MG63 (cell line): ENCODE measurements at regions not wholly inside any gene's neighbourhood (a gene's known extent, or its start where the extent isn't known, plus 50 kb on each side); places are given as distances from the start of the nearest gene placed in this dataset.

Source experiments
- DNase-seq: peaks from one replicate; pipeline ENCODE4 v3.0.0-alpha.2; 2020
- H3K27me3 ChIP-seq: fragments of 250-450 bp; sonication (Bioruptor Pico); 2 replicates; pipeline ENCODE4 v1.5.1; 2020; ENCODE audit warnings: mild to moderate bottlenecking, moderate library complexity
- H3K36me3 ChIP-seq: fragments of 250-450 bp; sonication (Bioruptor Pico); 2 replicates; pipeline ENCODE4 v1.5.1; 2020; ENCODE audit warnings: mild to moderate bottlenecking, moderate library complexity
- H3K4me3 ChIP-seq: fragments of 250-450 bp; sonication (Bioruptor Pico); 2 replicates; pipeline ENCODE4 v1.5.1; 2020; ENCODE audit warnings: mild to moderate bottlenecking, moderate library complexity
- H3K9me3 ChIP-seq: fragments of 250-450 bp; sonication (Bioruptor Pico); 2 replicates; pipeline ENCODE4 v1.5.1; 2020; ENCODE audit warnings: mild to moderate bottlenecking, moderate library complexity

DNA sequence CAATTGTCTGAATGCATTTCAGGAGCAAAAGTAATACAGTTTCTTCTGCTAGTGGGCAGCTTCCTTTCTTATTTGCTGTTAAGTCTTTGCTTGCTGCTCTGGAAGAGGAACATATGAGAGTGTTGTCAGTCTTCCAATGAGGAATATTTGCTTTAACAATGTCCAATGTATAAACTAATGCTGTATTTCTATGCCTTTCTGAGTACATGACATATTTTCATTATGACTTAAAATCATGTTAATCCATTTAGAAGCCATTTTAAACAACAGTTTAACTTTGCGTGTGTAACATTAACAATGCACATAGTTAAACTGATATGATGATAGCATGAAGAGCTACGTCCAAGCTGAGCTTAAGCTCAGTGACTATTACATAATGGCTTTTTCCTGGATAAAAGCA lies 933.4 kb upstream of the GHITM start:
- H3K36me3 ChIP-seq, result no peaks in the 10 kb centered on the region
- no peaks in the 10 kb centered on the region for H3K9me3 ChIP-seq
- no peak overlapping the region for H3K4me3 ChIP-seq
- DNase-seq, result no peak
- no peaks in the 10 kb centered on the region for H3K27me3 ChIP-seq

DNA sequence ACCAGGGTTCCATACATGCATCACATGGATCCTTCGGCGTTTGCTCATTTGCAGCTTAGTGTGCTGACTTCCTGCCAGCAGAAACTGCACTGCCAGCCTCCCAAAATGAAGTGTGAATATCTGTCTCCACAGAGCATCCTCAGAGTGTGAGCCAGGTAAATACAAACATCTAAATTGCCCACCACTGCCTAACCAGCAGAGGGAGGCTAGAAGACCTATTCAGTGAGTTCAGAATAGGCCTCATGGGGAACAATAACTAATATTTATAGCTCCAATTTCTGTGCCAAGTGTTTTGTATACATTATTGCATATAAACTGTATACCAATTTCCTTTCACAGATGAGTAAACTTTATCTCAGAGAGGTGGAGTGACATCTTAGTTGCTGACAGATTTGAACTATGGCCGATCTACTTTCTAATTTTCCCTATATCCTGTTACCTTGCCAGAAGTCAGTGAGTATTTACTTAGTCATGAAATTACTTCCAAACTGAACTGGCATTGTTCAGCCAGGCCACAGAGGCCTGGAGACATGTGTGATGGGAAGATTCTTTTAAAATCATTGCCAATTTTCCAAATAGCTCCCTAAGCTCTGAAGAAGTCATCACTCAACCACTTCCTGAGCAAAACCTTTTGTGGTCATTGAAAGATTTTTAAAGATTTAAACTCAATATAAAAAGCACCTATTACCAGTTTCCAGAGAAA lies 926.5 kb upstream of the GHITM start:
- no peaks in the 10 kb centered on the region for H3K36me3 ChIP-seq
- peak; percentile 70 for DNase-seq

DNA sequence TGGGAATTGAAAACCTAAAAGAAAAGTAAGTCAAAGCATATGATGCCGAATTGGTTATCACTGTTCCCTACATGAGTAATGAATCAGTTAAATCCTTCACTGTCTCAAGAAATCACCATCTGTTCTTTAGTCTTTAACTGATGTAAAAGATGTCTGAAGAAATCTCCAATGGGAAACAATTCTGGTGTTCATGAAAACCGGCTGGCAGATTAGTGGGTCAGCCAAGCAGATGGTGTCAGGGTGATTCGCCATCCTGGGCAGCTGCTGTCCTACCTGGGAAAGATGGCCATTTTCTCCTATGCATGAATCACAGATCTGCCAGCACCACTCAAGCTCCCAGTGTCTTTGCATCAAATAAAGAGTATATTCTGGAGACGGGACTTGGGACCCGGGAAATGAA lies 925.2 kb upstream of the GHITM start:
- peak; percentile 10 for DNase-seq
- H3K4me3 ChIP-seq, result no peak overlapping the region
- H3K36me3 ChIP-seq, result no peaks in the 10 kb centered on the region
- H3K9me3 ChIP-seq, result no peaks in the 10 kb centered on the region
- no peaks in the 10 kb centered on the region for H3K27me3 ChIP-seq

More for the DNA sequence above, 926.5 kb upstream of the GHITM start:
- H3K4me3 ChIP-seq, result no peak overlapping the region
- no peaks in the 10 kb centered on the region for H3K9me3 ChIP-seq
- H3K27me3 ChIP-seq, result no peaks in the 10 kb centered on the region

DNA sequence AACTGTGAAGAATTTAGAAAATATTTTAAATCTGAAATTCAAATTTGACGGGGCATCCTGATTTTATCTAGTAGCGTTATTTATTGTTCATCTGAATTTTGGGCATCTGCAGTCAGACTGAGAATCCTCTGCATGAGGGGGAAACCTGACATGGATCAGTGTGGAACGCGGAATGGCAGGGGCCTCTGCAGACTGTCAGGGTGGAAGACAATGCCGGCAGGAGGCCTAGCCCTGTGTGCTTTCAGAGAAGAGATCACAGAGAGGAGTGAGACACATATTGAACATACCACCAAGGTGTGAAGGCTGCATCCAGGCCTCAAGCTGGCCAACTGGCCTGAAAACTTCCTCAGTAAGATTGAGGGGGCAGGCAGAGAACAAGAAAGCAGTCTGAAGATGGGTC lies 921.1 kb upstream of the GHITM start:
- DNase-seq, result no peak
- Histone ChIP-seq H3K27me3 (no peaks in the 10 kb centered on the region), H3K9me3 (no peaks in the 10 kb centered on the region), H3K36me3 (no peaks in the 10 kb centered on the region), H3K4me3 (no peak overlapping the region)

DNA sequence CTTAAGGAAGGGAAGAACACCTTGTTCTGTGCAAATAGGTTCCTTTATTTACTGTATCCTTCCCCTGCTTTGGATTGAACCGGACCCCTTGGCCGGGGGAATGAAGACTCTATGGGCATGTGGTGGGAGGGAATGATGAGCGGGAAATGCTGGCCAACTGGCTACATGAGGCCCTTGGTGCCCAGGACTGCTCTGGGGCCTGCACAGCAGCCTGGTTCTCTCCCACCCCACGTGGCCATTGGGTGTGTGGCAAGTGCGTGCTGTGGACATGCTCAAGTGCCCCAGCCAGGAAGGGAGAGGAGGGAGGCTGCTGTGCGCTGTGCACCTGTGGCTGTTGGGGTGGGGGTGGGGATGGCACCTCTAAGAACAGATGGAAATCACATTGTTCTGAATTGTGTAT lies 917.0 kb upstream of the GHITM start:
- no peak for DNase-seq
- no peaks in the 10 kb centered on the region for H3K9me3 ChIP-seq
- H3K4me3 ChIP-seq, result no peak overlapping the region
- no peaks in the 10 kb centered on the region for H3K36me3 ChIP-seq
- no peaks in the 10 kb centered on the region; the same call in 1 of the 2 replicates for H3K27me3 ChIP-seq

DNA sequence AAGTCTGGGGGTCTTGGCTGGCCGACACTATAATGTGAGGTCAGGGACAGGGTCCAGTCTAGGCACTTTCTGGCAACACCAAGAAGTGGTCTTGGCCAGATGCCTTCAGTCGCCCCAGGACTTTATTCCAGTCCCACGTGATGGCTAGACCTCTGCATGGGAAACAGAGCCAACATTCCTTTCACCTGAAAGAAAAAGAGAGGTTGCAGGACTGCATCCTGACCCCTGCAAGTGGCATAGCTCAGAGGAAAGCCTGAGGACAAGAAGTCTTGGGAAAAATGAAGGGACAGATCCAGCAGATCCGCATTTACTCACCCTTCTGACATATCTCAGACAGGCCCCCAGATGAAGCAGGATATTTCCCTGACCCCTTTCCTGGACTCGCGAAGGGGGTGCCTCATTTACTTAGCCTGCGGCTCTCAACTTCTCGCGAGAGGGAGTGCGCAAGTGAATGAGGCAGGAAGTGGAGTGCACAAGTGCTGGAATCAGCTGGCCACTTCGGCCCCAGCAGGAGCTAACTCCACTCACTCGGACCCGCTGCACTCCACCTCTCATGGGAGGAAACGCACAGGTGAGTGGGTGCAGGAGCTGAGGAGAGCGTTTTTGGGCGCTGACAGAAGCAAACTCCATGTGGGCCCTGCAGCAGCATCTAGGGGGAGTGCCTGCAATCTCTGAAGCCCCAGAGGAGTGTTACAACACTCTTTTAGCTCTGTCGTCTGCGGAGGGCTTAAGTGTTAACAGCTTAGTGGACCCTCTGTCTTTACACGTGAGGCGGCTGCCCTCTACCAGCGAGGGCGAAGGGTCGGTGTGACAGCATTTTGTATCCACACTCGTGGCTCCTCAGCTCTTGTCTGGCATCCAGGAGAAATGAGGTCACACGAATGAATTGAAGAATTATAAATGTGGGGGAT lies 916.2 kb upstream of the GHITM start:
- no peaks in the 10 kb centered on the region; the same call in 1 of the 2 replicates for H3K27me3 ChIP-seq
- H3K36me3 ChIP-seq, result no peaks in the 10 kb centered on the region
- DNase-seq, result no peak
- no peaks in the 10 kb centered on the region for H3K9me3 ChIP-seq
- H3K4me3 ChIP-seq, result no peak overlapping the region

DNA sequence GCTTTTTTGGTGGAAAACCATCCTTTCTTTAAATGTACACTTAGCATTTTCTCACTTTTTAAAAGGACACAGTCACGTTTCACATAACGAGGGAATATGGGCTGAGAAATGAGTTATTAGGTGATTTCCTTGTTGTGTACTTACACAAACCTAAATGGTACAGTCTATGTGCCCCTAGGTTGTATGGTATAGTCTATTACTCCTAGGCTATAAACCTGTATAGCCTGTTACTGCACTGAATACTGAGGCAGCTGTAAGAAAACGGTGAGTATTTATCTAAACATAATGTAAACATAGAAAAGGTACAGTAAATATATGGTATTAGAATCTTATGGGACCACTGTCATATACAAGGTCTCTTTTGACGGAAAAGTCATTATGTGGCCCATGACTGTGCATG lies 913.5 kb upstream of the GHITM start:
- no peaks in the 10 kb centered on the region for H3K36me3 ChIP-seq
- no peaks in the 10 kb centered on the region for H3K9me3 ChIP-seq
- no peak overlapping the region for H3K4me3 ChIP-seq
- H3K27me3 ChIP-seq, result no peaks in the 10 kb centered on the region; the same call in 1 of the 2 replicates
- DNase-seq, result no peak

DNA sequence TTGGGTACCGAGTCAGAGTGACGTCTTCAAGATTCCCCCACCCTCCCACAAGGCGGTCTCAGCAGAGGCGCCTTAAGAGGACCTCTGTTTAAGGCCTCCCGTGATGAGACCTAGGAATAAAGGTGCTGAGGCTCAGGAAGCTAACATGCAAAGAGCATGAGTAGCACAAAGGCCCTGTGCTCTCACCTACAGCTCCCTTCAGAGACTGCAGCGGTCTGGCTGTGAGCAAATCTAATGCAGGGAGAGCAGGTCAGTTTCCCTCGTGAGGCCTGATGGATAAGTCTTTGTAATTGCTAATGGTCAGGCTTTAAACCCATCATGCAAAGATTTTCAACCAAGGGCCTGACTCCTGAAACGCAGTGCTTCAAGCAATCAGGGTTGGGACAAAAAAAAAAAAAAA lies 909.3 kb upstream of the GHITM start:
- no peak for DNase-seq
- Histone ChIP-seq H3K9me3 (no peaks in the 10 kb centered on the region), H3K4me3 (no peak overlapping the region), H3K36me3 (no peaks in the 10 kb centered on the region), H3K27me3 (no peaks in the 10 kb centered on the region; the same call in 1 of the 2 replicates)

DNA sequence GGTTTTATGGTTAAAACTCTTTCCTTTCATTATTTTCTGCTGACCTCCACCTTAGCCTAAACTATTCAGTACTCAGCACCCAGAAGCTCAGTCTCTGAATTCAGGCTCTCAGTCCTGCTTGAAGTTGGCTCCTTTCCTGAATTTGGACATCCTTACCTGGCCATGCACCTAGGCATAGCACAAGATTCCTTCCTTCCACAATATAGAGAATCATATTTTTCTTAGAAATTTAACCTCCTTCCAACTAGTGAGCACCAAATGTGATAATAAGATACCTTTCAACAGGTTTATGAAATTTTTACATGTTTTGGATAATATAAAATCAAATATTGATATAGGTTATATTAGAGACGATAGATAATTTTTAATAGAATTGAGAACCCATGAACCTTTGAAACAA lies 905.6 kb upstream of the GHITM start:
- Histone ChIP-seq H3K27me3 (no peaks in the 10 kb centered on the region), H3K36me3 (no peaks in the 10 kb centered on the region), H3K9me3 (no peaks in the 10 kb centered on the region), H3K4me3 (no peak overlapping the region)
- no peak for DNase-seq

DNA sequence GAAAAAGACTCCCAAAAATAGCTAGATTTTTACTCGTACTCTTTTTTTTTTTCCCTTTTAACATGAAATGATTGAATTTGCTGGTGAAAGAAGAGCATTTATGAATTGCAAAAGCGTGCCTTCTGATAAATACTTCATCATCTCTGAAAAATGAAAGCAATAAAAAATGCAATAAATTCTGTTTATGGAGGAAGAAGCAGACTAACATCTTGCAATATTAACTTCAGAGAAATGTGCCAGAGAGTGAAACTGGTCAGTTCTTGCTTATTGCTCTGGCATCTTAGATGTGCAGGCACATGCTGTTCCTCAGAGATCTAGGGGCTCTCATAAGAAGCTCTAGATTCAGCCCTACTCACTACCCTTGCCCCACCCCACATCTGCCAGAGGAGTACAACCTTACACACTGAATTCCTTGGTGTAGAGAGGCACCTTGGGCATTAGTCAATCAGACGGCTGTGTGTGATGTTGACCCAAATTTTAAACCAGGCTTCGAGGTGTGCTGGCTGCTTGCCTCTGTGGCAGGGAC lies 891.1 kb upstream of the GHITM start:
- Histone ChIP-seq H3K27me3 (no peaks in the 10 kb centered on the region), H3K4me3 (no peak overlapping the region), H3K36me3 (no peaks in the 10 kb centered on the region), H3K9me3 (peaks cover 6% of the 10 kb centered on the region)
- DNase-seq, result no peak

DNA sequence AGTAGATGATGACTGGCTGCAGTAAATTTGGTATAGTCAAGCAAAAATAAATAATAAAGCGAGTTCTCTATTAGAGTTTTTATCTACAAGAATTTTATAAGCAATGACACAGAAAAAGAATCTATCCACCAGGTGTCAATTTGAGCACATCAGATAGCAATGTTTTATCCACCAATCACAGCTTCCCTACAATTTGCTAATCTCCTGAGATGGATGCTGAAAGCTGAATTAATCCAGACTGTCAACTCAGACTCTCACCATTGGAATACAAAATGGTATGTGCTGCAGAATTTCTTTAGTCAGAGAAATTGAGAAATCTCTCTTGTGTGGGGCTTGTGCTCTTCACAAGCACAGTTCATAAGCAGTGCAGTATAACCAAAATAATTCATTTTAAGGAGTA lies 888.9 kb upstream of the GHITM start:
- Histone ChIP-seq H3K27me3 (no peaks in the 10 kb centered on the region), H3K9me3 (peaks cover 13% of the 10 kb centered on the region), H3K36me3 (no peaks in the 10 kb centered on the region), H3K4me3 (no peak overlapping the region)
- DNase-seq, result no peak

DNA sequence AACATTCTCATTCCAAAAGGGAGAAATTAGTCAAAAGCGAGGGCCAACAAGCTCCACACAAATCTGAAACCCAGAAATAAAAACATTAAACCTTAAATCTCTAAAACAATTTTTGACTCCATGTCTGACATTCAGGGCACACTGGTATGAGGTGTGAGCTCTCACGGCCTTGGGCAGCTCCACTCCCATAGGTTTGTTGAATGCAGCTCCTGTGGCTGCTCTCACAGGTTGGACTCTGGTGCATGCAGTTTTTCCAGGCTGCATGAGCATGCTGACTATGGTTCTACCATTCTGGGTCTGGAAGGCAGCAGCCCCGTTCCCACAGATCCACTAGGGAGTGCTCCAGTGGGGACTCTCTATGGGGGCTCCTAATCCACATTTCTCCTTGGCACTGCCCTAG lies 887.1 kb upstream of the GHITM start:
- DNase-seq, result no peak
- H3K27me3 ChIP-seq, result no peaks in the 10 kb centered on the region
- peaks cover 13% of the 10 kb centered on the region for H3K9me3 ChIP-seq
- no peak overlapping the region for H3K4me3 ChIP-seq
- no peaks in the 10 kb centered on the region for H3K36me3 ChIP-seq

DNA sequence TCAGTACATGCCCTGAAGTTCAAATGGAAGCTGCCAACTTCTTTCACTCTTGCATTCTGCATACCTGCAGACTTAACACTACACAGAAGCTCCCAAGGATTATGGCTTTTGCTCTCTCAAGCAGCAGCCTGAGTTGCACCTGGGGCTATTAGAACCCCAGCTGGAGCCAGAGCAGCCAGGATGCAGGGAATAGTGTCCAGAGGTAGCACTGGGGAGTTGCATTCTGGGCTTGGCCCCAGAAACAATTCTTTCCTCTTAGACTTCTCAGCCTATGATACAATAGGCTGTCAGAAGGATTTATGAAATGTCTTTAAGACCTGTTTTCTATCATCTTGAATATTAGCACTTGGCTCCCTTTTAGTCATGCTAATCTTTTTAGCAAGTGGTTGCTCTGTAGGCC lies 886.7 kb upstream of the GHITM start:
- no peak overlapping the region for H3K4me3 ChIP-seq

DNA sequence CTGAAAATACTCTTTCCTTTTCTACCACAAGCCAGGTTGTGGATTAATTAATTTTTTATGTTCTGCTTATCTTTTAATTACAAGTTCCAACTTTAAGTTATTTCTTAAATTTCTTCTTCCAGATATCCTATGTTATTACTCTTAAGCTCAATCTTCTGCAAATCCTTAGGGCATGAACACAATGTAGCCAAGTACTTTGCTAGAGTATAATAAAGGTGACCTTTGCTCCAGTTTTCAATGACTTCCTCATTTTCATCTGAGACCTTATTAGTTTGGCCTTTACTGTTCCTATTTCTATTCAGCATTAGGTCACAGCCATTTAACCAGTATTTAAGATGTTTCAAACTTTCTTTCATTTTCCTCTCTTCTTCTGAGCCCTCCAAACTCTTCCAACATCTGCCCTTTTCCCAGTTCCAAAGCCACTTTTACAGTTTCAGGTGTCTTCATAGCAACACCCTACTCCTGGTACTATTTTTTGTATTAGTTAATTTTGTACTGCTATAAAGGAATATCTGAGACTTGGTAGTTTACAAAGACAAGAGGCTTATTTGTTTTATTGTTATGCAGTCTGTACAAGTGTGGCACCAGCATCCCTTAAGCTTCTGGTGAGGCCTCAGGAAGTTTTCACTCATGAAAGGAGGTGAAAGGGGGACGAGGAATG lies 886.2 kb upstream of the GHITM start:
- H3K9me3 ChIP-seq, result peaks cover 13% of the 10 kb centered on the region
- no peaks in the 10 kb centered on the region for H3K27me3 ChIP-seq

More for the DNA sequence above, 886.7 kb upstream of the GHITM start:
- no peak for DNase-seq
- Histone ChIP-seq H3K9me3 (peaks cover 13% of the 10 kb centered on the region), H3K27me3 (no peaks in the 10 kb centered on the region), H3K36me3 (no peaks in the 10 kb centered on the region)

DNA sequence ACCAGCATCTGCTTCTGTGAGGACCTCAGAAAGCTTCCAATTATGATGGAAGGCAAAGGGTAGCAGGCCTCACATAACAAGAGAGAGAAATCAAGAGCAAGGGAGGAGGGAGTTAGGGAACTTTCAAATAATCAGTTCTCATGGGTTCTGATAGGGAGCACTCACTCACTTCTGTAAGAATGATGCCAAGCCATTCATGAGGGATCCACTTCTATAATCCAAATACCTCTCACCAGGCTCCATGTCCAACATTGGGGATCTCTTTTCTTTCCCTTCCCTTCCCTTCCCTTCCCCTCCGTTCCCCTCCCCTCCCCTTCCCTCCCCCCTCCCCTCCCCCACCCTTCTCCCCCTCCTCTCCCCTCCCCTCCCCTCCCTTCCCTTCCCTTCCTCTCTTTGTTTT lies 884.6 kb upstream of the GHITM start:
- Histone ChIP-seq H3K4me3 (no peak overlapping the region), H3K27me3 (no peaks in the 10 kb centered on the region), H3K36me3 (no peaks in the 10 kb centered on the region), H3K9me3 (peaks cover 14% of the 10 kb centered on the region)
- DNase-seq, result no peak

More for the DNA sequence above, 886.2 kb upstream of the GHITM start:
- DNase-seq, result no peak
- no peak overlapping the region for H3K4me3 ChIP-seq
- no peaks in the 10 kb centered on the region for H3K36me3 ChIP-seq

DNA sequence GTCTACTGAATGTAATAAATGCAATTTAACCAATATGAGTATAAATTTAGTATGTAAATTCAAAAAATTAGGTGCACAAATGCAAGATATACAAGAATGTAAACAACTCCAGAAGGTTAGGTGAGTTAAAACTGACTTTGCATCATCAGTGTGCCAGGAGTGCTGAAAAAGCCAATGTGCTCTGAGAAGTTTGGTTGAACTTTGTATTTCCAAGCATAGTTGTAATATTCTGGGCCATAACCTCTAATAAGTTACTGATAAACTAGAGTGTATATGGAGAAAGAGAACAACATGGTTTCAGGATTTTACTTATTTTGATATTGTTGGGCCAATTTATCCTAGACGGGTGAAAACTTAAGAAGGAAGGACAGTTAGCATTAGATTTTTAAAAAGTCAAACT lies 876.9 kb upstream of the GHITM start:
- no peak for DNase-seq
- Histone ChIP-seq H3K9me3 (peaks cover 2% of the 10 kb centered on the region), H3K4me3 (no peak overlapping the region), H3K36me3 (no peaks in the 10 kb centered on the region), H3K27me3 (no peaks in the 10 kb centered on the region)
